ENCODE measurements at regions not wholly inside any gene's neighbourhood (a gene's known extent, or its start where the extent isn't known, plus 50 kb on each side); places are given as distances from the start of the nearest gene placed in this dataset.

GRCh38 chr11:42598341-42598740 is 713.5 kb upstream of the API5 start:
- DNase-seq (ENCODE audit: low spot score) (no peak), ATAC-seq (ENCODE audit: low FRiP score) (no peak)
- no peak for TF ChIP-seq CTCF (IDR thresholded peaks at IDR 0.05)

GRCh38 chr11:42620796-42621195 is 691.0 kb upstream of the API5 start:
- TF ChIP-seq CTCF (IDR thresholded peaks at IDR 0.05) = no peak
- ATAC-seq (ENCODE audit: low FRiP score) = no peak

GRCh38 chr11:42625757-42626665 is 685.8 kb upstream of the API5 start:
- DNase-seq (ENCODE audit: low spot score) (no peak), ATAC-seq (ENCODE audit: low FRiP score) (no peak)
- TF ChIP-seq CTCF (IDR thresholded peaks at IDR 0.05) = no peak

More at GRCh38 chr11:42620796-42621195, 691.0 kb upstream of the API5 start:
- DNase-seq (ENCODE audit: low spot score) = no peak

GRCh38 chr11:42631220-42631843 is 680.5 kb upstream of the API5 start:
- no peak for ATAC-seq (ENCODE audit: low FRiP score)
- DNase-seq (ENCODE audit: low spot score) = no peak
- no peak for TF ChIP-seq CTCF (IDR thresholded peaks at IDR 0.05)

GRCh38 chr11:42646959-42647358 is 664.8 kb upstream of the API5 start:
- ATAC-seq (ENCODE audit: low FRiP score) (no peak), DNase-seq (ENCODE audit: low spot score) (no peak)
- no peak for TF ChIP-seq CTCF (IDR thresholded peaks at IDR 0.05)

- ATAC-seq (ENCODE audit: low FRiP score) (no peak), DNase-seq (ENCODE audit: low spot score) (no peak)
- TF ChIP-seq CTCF (IDR thresholded peaks at IDR 0.05) = no peak
Measured at GRCh38 chr11:42647993-42648392, 663.8 kb upstream of the API5 start.

Measured in omental fat pad (tissue), 3 donors.